Loucy (cell line): ENCODE measurements at regions not wholly inside any gene's neighbourhood (a gene's known extent, or its start where the extent isn't known, plus 50 kb on each side); places are given as distances from the start of the nearest gene placed in this dataset.

Source experiments
- H2AFZ ChIP-seq: fragments of 200-600 bp; sonication (generic); 2 replicates; pipeline ENCODE4 v1.6.0; 2016; ENCODE audit warnings: antibody characterized with exemption, mild to moderate bottlenecking, low read length, moderate library complexity
- H3F3A ChIP-seq: fragments of 200-600 bp; 2 replicates; pipeline ENCODE4 v1.6.0; 2016; ENCODE audit warnings: antibody characterized with exemption, low read depth, mild to moderate bottlenecking
- H3K27me3 ChIP-seq: fragments of 200-600 bp; sonication (generic); 2 replicates; pipeline ENCODE4 v1.6.1; 2014; ENCODE audit warnings: low read length, mild to moderate bottlenecking; ENCODE audit not compliant: insufficient read depth, poor library complexity, severe bottlenecking
- H3K36me3 ChIP-seq: fragments of 200-600 bp; sonication (generic); 2 replicates; pipeline ENCODE4 v1.6.1; 2016; ENCODE audit warnings: low read length; ENCODE audit not compliant: insufficient read depth
- H3K4me1 ChIP-seq: fragments of 200-600 bp; sonication (generic); 2 replicates; pipeline ENCODE4 v1.5.1; 2014; ENCODE audit warnings: low read length, mild to moderate bottlenecking; ENCODE audit not compliant: insufficient read depth, poor library complexity, severe bottlenecking
- H3K4me2 ChIP-seq: fragments of 200-600 bp; sonication (generic); 2 replicates; pipeline ENCODE4 v1.6.0; 2014; ENCODE audit warnings: antibody characterized with exemption, low read length, low read depth, mild to moderate bottlenecking; ENCODE audit not compliant: poor library complexity, severe bottlenecking
- H3K4me3 ChIP-seq: fragments of 200-600 bp; sonication (generic); 2 replicates; pipeline ENCODE4 v1.5.1; 2014; ENCODE audit warnings: low read length, mild to moderate bottlenecking, mixed read lengths; ENCODE audit not compliant: poor library complexity, severe bottlenecking
- H3K79me2 ChIP-seq: fragments of 200-600 bp; sonication (generic); 2 replicates; pipeline ENCODE4 v1.6.1; 2014; ENCODE audit warnings: low read length; ENCODE audit not compliant: insufficient read depth
- H3K9ac ChIP-seq: fragments of 200-600 bp; sonication (generic); 2 replicates; pipeline ENCODE4 v1.6.0; 2014; ENCODE audit warnings: mild to moderate bottlenecking, low read depth, low read length, moderate library complexity; ENCODE audit not compliant: poor library complexity, severe bottlenecking
- H3K9me2 ChIP-seq: fragments of 200-600 bp; sonication (generic); replicated peaks from 2 replicates; pipeline ENCODE4 v1.6.1; 2016; ENCODE audit warnings: low read depth, low read length, mixed read lengths
- H3K9me3 ChIP-seq: fragments of 200-600 bp; sonication (generic); 2 replicates; pipeline ENCODE4 v1.6.1; 2014; ENCODE audit warnings: mild to moderate bottlenecking, antibody characterized with exemption, low read length, low read depth; ENCODE audit not compliant: insufficient read depth
- H4K20me1 ChIP-seq: fragments of 200-600 bp; sonication (generic); 2 replicates; pipeline ENCODE4 v1.6.0; 2014; ENCODE audit warnings: antibody characterized with exemption, low read length, mild to moderate bottlenecking; ENCODE audit not compliant: insufficient read depth, poor library complexity, severe bottlenecking
- EZH2phosphoT487 ChIP-seq: fragments of 200-600 bp; IDR thresholded peaks from 2 replicates; pipeline ENCODE4 v1.6.1; 2018; ENCODE audit warnings: antibody characterized with exemption, mild to moderate bottlenecking, moderate library complexity, borderline replicate concordance
- TF ChIP-seq, protein P1 (sequence below): fragments of 200-600 bp; sonication (generic); conservative IDR thresholded peaks from 2 replicates; pipeline ENCODE4 v1.5.1; 2014; ENCODE audit warnings: mild to moderate bottlenecking, antibody characterized with exemption, low read length

DNA sequence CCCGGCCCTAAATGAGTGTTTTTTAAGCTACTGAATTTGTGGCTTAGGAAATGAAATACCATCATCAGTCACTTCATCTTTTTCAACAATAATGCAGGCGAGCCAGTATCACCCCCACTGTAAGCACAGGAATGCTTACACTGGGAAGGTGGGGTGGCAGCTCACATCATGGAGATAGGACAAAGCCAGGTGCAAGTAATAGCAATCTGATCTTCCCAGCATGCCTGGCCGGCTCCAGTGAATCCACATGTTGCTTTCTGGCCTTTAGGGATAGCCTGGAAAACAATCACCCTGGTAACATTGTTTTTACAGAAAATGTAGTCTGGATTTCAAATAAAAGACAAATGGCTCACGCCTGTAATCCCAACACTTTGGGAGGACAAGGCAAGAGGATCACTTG, 140.9 kb upstream of the SOD1 start:
- H4K20me1 ChIP-seq, result no peaks in the 10 kb centered on the region
- H3K9me3 ChIP-seq, result no peaks in the 10 kb centered on the region
- peaks cover 6% of the 10 kb centered on the region; the same call in 1 of the 2 replicates for H3F3A ChIP-seq
- no peaks in the 10 kb centered on the region for H3K36me3 ChIP-seq
- H3K4me2 ChIP-seq, result peak overlapping the region; percentile 66
- H3K4me1 ChIP-seq, result peaks cover 20% of the 10 kb centered on the region
- TF ChIP-seq, protein P1, sequence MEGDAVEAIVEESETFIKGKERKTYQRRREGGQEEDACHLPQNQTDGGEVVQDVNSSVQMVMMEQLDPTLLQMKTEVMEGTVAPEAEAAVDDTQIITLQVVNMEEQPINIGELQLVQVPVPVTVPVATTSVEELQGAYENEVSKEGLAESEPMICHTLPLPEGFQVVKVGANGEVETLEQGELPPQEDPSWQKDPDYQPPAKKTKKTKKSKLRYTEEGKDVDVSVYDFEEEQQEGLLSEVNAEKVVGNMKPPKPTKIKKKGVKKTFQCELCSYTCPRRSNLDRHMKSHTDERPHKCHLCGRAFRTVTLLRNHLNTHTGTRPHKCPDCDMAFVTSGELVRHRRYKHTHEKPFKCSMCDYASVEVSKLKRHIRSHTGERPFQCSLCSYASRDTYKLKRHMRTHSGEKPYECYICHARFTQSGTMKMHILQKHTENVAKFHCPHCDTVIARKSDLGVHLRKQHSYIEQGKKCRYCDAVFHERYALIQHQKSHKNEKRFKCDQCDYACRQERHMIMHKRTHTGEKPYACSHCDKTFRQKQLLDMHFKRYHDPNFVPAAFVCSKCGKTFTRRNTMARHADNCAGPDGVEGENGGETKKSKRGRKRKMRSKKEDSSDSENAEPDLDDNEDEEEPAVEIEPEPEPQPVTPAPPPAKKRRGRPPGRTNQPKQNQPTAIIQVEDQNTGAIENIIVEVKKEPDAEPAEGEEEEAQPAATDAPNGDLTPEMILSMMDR, result no peak
- no peak overlapping the region for H3K9ac ChIP-seq
- H3K79me2 ChIP-seq, result peaks cover 71% of the 10 kb centered on the region
- H3K4me3 ChIP-seq, result no peak overlapping the region
- no peak overlapping the region for H2AFZ ChIP-seq
- H3K9me2 ChIP-seq, result no peaks in the 10 kb centered on the region
- H3K27me3 ChIP-seq, result no peaks in the 10 kb centered on the region

DNA sequence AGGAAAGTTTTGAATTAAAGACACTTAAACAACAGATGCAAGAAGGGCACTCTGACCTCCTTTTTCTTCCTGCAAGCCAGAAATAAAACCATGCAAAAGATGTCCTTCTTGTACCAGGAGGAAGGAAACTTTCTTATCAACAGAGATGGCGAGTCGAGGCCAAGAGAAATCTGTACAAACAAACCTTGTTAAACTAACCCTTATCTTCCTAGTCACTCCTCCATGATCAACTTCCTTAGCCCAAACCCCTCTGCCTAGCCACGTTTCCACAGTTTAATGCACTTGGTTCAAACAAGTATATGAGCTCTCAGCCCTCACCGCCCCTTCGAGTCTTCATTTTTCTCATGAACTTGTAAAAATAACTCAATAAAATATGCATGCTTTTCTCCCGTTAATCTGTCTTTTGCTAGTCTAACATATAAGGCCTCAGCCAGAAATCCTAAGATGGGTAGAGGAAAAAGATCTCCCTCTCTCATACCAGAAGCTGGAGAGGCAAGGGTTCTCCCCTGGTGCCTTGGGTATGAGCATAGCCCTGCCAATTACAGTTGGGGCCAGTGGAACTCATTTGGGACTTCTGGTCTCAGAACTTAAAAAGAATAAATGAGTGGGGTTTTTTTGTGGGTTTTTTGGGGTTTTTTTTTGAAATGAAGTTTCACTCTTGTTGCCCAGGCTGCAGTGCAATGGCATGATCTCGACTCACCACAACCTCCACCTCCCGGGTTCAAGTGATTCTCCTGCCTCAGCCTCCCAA, 141.7 kb upstream of the SOD1 start:
- Histone ChIP-seq H4K20me1 (no peaks in the 10 kb centered on the region), H3K79me2 (peaks cover 71% of the 10 kb centered on the region), H3K9me3 (no peaks in the 10 kb centered on the region), H3K4me1 (peaks cover 20% of the 10 kb centered on the region), H3K36me3 (no peaks in the 10 kb centered on the region), H3K4me3 (peak overlapping the region; percentile 34), H2AFZ (no peak overlapping the region), H3K9ac (no peak overlapping the region), H3F3A (peaks cover 6% of the 10 kb centered on the region; the same call in 1 of the 2 replicates), H3K9me2 (no peaks in the 10 kb centered on the region), H3K27me3 (no peaks in the 10 kb centered on the region), H3K4me2 (peak overlapping the region; percentile 66)
- TF ChIP-seq, protein P1, result no peak
- TF ChIP-seq EZH2phosphoT487, result no peak

DNA sequence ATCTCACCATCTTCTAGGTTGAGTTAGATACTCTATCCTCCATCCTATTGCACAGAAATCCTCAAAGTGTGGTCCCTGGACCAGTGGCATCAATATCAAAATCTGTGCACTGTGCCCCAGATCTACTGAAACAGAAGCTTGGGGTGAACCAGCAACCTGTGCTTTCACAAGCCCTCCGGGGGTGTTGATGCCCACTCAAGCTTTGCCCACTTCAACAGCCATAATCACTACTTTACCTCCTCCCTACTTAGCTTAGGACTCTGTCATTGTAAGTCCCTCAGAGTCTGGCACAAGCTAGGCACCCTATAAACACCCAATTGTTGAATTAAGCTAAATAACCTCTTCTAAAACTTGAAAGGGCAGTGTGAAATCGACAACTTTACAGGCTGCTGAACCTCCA, 144.2 kb upstream of the SOD1 start:
- Histone ChIP-seq H3F3A (peaks cover 6% of the 10 kb centered on the region; the same call in 1 of the 2 replicates), H3K9ac (no peak overlapping the region), H3K4me3 (no peak overlapping the region), H3K27me3 (no peaks in the 10 kb centered on the region), H3K9me3 (no peaks in the 10 kb centered on the region), H4K20me1 (no peaks in the 10 kb centered on the region), H3K4me2 (no peak overlapping the region), H3K79me2 (peaks cover 79% of the 10 kb centered on the region), H2AFZ (no peak overlapping the region), H3K9me2 (no peaks in the 10 kb centered on the region), H3K36me3 (no peaks in the 10 kb centered on the region; the same call in 1 of the 2 replicates), H3K4me1 (peaks cover 16% of the 10 kb centered on the region)
- TF ChIP-seq, protein P1, result no peak
- no peak for TF ChIP-seq EZH2phosphoT487
